Colonic mucosa (tissue), 4 donors: ENCODE measurements at regions not wholly inside any gene's neighbourhood (a gene's known extent, or its start where the extent isn't known, plus 50 kb on each side); places are given as distances from the start of the nearest gene placed in this dataset.

Experiments
- DNase-seq: peaks from one replicate; pipeline ENCODE4 v3.0.0-alpha.2; 2020
- H3K27ac ChIP-seq: fragments of 200-600 bp; one replicate; pipeline ENCODE4 v1.8.0; 2021
- H3K27me3 ChIP-seq: fragments of 200-600 bp; one replicate; pipeline ENCODE4 v1.8.0; 2021
- H3K36me3 ChIP-seq: fragments of 200-600 bp; one replicate; pipeline ENCODE4 v1.8.0; 2021
- H3K4me1 ChIP-seq: fragments of 200-600 bp; one replicate; pipeline ENCODE4 v1.8.0; 2021; ENCODE audit warnings: mild to moderate bottlenecking
- H3K4me3 ChIP-seq: fragments of 200-600 bp; one replicate; pipeline ENCODE4 v1.8.0; 2021
- H3K9ac ChIP-seq, 2 donors: one replicate each; pipeline ENCODE4 v1.7.0; 2013; ENCODE audit warnings: control low read depth in 2 of 2, low read depth in 2 of 2, low read length in 2 of 2
- H3K9me3 ChIP-seq: fragments of 200-600 bp; one replicate; pipeline ENCODE4 v1.8.0; 2021
- CTCF ChIP-seq: fragments of 200-600 bp; IDR thresholded peaks from one replicate; pipeline ENCODE4 v1.8.0; 2022; ENCODE audit warnings: antibody characterized with exemption, mild to moderate bottlenecking
- intact Hi-C: fragments of 100-400 bp; cut with DNase I; formaldehyde crosslinking; loops from one replicate; pipeline ENCODE4 v1.14.1; 2022
- donor health status: healthy.
- donor health status: DM: no; HTN: no; CAD: no.
- donor health status: DM: no; HTN: no; CAD: no.

GRCh38 chr9:135220601-135221575 is 133.4 kb downstream of the OLFM1 start:
- no peaks in the 10 kb centered on the region for H3K4me1 ChIP-seq
- no peak overlapping the region for H3K4me3 ChIP-seq
- intact Hi-C loops = no loop called here
- H3K27ac ChIP-seq = no peak overlapping the region
- no peaks in the 10 kb centered on the region for H3K9me3 ChIP-seq
- no peaks in the 10 kb centered on the region for H3K27me3 ChIP-seq
- DNase-seq = no peak
- no peak overlapping the region for H3K9ac ChIP-seq
- no peak for TF ChIP-seq CTCF
- H3K36me3 ChIP-seq = no peaks in the 10 kb centered on the region

- Histone ChIP-seq H3K4me3 (no peak overlapping the region), H3K36me3 (no peaks in the 10 kb centered on the region), H3K4me1 (no peaks in the 10 kb centered on the region), H3K9me3 (no peaks in the 10 kb centered on the region), H3K27me3 (no peaks in the 10 kb centered on the region), H3K9ac (no peak overlapping the region), H3K27ac (no peak overlapping the region)
- TF ChIP-seq CTCF = no peak
- intact Hi-C loops = no loop called here
- no peak for DNase-seq
These were observed 134.1 kb downstream of the OLFM1 start for GRCh38 chr9:135221576-135221950.

- Histone ChIP-seq H3K9ac (no peak overlapping the region), H3K4me3 (no peak overlapping the region), H3K4me1 (no peaks in the 10 kb centered on the region), H3K36me3 (no peaks in the 10 kb centered on the region), H3K9me3 (no peaks in the 10 kb centered on the region), H3K27ac (no peak overlapping the region), H3K27me3 (no peaks in the 10 kb centered on the region)
- TF ChIP-seq CTCF = no peak
- intact Hi-C loops = no loop called here
- no peak for DNase-seq
These were observed 134.6 kb downstream of the OLFM1 start for GRCh38 chr9:135221951-135222631.

- no peak overlapping the region for H3K27ac ChIP-seq
- no peaks in the 10 kb centered on the region for H3K36me3 ChIP-seq
- H3K4me1 ChIP-seq = no peaks in the 10 kb centered on the region
- DNase-seq = no peak
- no peaks in the 10 kb centered on the region for H3K27me3 ChIP-seq
- no peaks in the 10 kb centered on the region for H3K9me3 ChIP-seq
- TF ChIP-seq CTCF = no peak
- intact Hi-C loops = no loop called here
- H3K4me3 ChIP-seq = no peak overlapping the region
- H3K9ac ChIP-seq = no peak overlapping the region
These were observed 135.7 kb downstream of the OLFM1 start for GRCh38 chr9:135222881-135223760.

GRCh38 chr9:135223831-135224230 is 136.4 kb downstream of the OLFM1 start:
- H3K27me3 ChIP-seq = no peaks in the 10 kb centered on the region
- DNase-seq = no peak
- intact Hi-C loops = no loop called here

More at GRCh38 chr9:135223831-135224230, 136.4 kb downstream of the OLFM1 start:
- Histone ChIP-seq H3K36me3 (no peaks in the 10 kb centered on the region), H3K4me1 (no peaks in the 10 kb centered on the region), H3K9ac (no peak overlapping the region), H3K27ac (no peak overlapping the region), H3K4me3 (no peak overlapping the region), H3K9me3 (no peaks in the 10 kb centered on the region)
- no peak for TF ChIP-seq CTCF
